ENCODE measurements at regions not wholly inside any gene's neighbourhood (a gene's known extent, or its start where the extent isn't known, plus 50 kb on each side); places are given as distances from the start of the nearest gene placed in this dataset.

DNA sequence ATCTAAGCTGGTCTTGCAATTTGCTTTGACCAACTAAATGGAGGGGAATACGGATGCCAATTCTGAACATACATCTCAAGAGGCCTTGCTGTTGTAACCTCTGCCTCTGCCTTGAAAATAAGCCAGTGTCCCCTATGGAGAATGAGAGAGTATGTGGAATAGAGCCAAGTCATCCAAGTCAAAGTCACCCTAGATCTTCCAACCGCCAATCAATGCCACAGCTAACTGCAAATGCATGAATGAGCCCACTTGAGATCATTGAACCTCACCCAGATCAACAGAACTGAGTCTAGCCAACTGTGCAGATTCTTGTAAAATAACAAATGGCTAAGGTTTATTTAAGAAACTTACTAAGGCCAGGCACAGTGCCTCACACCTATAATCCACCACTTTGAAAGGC is 139.8 kb upstream of the TANK start:
- DNase-seq (ENCODE audit: low read depth), result no peak

DNA sequence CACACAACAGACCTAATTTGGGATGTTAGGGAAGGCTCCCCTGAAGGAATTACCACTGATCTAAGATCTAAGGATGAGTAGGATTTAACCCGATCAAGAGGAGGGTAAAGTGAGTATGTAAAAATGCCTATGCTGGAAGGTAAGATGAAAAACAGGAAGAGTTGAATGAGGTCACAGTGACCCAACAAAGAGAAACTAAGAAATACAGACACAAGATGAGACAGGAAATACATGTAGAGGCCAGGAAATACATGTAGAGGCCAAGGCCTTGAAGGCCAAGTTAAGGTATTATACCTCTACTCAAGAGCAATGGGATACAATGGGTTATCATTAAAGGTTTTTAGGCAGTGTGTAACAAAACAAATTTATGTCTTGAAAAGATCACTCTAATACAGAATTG is 131.6 kb upstream of the TANK start:
- no peak for DNase-seq (ENCODE audit: low read depth)

DNA sequence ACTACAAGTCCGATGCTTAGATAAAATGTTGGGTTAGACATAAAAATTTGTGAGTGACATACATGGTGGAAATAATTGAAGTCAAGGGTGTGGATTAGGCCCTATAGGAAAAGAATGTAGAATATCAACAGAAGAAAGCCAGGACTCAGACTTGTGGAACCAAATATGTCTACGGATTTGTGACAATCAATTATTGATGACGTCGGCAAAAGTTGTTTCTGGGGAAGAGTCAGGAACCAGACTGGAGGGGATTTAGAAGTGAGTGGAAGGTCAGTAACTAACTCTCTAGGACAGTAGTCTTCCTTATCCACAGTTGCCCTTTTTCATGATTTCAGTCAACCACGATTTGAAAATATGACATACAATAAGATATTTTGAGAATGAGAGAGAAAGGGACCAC is 130.9 kb upstream of the TANK start:
- no peak for DNase-seq (ENCODE audit: low read depth)

DNA sequence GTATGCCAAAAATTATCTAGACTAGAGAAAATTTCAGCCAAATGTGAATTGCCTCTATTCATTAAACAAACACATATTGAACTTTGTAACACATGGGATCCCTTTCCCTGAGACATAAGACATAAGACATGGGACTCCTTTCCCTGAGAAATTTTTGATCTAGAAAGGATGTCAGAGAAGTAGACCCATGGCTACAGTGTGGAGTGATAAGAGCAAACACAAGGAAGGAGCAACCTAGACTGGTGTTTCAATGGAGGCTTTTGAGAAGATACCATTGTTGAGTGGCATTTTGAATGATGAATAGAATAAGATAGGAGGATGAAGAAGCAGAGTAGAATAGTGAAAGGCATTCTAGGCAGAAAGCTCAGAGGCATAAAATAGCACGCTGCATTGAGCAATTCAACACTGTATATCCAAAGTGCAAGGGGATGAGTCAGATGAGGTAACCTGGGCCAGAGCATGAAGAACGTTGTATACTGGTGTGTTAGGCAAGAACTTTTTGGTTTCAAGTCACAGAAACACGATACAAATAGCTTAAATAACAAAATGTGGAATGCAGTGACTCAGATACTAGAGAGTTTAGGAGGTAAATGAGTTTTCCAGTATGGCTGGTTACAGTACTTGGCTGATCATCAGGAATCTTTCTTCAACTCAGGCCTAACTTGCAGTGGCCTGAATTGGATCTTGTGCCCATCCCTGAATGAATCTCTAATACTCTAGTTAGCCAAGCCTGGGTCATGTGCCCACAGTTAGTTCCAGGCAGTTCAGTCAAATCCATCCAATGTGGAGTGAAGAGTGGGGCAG is 129.8 kb upstream of the TANK start:
- peak; percentile 100 for DNase-seq (ENCODE audit: low read depth)

DNA sequence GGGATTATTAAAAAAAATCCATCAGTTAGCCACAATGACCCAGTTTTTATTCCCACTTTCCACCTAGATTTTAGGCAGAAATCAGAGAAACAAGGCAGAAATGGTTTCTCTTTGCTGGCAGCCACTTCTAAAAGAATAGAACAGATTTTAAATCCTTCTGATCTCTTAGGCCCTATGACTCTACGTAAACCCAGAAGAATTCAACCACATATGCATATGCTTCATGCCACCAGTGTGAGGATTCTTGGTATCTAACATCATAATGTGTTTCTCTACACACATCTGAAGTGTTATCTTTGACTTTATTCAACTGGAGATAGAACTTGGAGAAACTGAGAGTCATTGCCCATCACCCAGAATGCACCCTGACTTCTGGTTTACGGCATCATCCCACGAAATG is 128.7 kb upstream of the TANK start:
- no peak for DNase-seq (ENCODE audit: low read depth)

DNA sequence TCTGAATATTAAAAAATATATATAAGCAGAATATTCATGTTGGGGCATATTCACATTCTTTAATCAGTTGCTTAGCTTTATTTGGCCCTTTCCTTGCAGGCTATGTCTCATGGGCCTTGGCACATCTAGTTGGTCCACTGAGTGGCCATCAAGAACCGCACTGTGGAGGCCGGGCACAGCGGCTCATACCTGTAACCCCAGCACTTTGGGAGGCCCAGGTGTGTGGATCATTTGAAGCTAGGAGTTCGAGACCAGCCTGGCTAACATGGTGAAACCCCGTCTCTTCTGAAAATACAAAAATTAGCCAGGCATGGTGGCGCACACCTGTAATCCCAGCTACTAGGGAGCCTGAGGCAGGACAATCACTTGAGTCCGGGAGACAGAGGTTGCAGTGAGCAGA is 127.6 kb upstream of the TANK start:
- no peak for DNase-seq (ENCODE audit: low read depth)

DNA sequence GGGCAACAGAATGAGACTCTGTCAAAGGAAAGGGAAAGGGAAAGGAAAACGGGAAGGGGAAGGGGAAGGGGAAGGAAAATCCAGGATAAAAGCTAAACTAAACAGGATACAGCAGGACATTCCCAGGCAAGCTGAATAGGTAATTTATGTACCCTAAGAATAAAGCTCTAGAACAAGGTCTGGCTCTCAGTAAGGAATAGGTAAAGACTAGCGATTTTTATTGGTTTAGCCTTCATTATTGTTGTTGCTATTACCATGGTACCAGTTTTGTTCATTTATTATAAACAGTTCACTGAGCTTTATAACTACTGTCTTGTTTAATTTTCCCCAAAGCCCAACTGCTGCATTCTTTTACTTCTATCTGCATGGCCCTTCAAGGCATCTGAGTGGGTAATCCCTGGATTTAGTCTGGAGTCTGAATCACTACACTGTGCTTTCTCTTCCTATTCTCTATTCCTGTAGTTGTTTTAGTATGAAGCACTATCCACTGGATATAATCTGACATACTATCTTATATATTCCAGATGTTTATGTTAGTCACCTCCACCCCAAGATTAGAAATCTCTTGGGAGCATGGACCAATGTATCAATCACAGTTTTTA is 127.1 kb upstream of the TANK start:
- peak; percentile 44 for DNase-seq (ENCODE audit: low read depth)

DNA sequence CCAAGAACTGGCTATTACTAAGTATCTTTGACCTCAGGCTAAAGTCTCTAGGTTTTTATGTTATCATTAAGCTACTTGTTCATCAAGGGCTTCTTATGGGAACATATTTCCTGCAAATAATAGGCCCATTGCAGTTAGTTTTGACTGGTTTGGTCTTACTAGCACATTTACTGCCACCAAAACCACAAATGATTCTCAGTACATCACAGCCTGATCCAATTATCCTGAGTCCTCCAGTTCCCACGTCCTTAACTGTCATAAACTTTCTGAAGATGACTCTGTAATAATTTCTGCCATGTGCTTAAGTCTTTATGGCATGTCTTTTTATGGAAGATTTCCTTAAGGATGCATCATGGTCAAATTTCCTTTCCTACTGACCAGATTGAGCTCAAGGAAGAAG is 123.3 kb upstream of the TANK start:
- no peak for DNase-seq (ENCODE audit: low read depth)

DNA sequence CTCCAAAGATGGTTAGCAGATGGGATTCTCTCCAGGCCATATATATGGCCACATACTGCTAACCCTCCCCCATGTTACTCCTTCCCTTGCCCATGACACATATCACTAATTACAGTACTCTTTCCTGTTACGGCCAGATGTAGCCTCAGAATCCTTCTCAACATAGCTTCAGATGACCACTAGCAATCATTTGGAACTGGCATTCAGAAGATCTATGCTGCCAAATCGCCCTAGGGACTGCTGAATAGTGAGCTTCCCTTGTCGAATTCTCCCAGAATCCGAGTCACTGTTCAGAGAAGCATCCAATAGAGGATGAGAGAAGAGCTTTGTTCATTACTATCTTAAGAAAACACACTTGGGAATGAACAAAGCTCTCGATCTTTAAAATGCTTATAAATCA is 121.2 kb upstream of the TANK start:
- no peak for DNase-seq (ENCODE audit: low read depth)

DNA sequence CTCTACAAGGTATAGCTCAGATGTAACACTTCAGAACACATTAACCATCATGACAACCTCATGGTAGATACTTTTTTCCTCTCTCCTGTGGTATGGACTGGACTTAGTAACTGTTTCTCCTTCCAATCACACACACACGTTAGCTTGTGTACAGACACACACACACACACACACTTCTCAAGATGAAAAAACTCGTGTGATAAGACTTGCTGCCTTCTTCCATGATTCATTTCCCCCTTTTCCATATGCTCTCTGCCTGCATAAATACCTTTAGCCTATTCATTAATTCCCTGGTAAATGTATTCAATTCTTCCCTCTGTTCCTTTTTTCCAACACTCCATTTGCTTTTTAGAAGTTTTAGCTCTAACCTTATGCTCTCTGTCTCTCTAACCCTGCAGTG is 118.9 kb upstream of the TANK start:
- DNase-seq (ENCODE audit: low read depth), result no peak

DNA sequence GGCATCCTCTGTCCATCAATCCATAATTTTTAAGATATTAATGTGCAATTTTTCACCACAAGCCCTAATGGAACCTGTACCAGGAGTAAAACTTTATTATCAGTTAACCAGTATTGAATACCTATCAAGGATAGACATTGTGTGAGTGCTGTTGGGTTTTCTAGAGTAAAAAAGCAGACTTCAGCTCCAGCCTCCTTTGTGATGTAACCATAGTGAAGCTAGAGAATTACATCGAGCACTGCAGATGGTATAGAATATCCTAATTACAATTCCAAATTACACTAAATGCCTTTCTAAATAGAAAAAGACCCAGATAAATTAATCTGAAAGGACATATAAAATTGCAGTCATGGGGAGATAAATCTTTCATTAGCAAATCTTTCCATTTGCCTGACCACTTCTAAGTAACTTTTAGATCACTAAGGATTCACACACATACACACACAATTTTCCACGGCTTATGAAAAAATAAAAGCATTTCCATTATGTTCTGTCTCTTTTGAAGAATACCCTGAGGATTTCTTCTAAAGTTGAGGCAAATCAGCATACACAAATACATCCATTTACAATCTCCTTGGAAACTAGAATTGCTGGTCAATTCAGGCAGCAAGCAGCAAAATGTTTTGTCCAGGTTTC is 117.1 kb upstream of the TANK start:
- DNase-seq (ENCODE audit: low read depth), result no peak

DNA sequence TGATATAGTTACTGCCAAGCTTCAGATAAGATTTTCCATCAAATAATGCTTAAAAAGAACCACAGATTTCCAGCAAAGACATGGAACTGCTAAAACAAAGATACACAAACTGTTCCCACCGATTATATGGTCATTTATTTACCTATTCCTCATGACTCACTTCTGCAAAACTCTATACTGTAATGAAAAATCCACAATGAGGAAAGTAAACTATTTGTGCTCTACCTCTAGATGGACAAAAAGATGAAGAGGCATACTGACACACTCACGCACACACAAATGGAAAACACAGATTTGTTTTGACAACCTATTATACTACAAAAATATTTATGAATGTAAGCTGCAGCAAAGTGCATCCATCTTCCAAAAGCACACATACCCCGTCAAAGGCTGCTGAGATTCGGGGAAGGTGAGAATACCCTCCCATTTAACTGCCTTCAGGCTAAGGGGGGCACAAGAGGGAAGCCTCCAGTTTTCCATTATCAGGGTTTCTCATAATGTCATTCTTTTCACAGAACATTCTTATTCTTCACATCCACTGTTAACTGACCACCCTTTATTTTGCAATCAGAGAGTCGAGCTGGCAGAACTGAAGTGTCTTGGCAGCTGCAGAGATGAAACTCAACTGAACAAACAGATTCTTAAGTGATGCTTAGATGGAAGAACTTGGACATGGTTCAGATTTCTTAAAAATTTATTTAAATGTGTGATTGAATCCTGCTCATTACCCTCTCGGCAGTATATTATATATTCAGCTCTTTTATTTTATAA is 115.9 kb upstream of the TANK start:
- DNase-seq (ENCODE audit: low read depth), result no peak

DNA sequence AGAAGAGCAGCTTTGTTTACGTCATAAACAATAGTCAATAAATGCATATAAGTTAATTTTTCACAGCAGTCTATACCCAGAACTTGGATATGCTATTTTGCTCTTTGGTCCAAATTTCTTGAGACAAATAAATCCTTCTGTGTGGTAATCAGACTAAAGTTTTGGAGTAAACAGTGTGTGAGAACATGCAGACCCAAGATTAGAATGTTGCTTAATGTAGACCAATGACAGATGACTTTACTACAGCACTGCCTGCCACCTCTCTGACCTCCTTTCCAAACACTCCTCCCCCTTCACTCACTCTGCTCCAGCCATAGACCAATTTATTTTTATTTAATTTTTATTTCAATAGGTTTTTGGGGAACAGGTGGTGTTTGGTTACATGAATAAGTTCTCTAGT is 115.3 kb upstream of the TANK start:
- no peak for DNase-seq (ENCODE audit: low read depth)

DNA sequence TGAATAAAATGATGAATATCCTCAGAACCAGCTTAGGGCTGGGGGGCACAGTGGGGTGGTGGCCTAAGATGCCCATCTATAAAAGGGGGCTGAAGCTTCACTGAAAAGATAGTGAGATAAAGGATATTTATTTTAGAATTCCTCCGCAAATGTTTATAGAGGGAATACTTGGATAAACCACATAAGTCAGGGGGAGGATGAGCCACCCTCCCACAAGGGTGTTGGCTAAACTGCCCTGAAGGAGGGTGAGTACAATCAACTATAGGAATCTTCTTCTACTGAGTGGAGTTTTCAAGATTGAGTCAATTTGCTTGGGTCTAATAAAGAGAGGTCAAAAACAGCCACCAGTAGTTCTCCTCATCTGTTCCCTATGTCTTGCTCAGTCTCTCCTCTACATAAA is 114.5 kb upstream of the TANK start:
- no peak for DNase-seq (ENCODE audit: low read depth)

DNA sequence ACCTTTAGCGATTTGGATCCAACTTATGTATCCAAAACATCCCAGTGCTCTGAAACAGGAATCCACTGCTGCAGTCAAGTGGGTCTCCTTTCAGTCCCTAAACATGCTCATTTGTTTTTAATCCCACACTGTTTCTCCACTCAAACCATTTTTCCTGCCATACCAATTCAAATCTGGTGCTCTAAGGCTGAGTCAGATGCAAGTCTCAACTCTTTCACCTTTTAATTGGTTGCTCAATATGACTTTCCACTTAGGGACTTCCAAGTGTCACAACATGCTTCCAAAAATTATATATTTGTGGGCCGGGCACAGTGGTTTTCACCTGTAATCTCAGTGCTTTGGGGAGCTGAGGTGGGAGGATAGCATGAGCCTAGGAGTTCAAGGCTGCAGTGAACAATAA is 113.4 kb upstream of the TANK start:
- no peak for DNase-seq (ENCODE audit: low read depth)

DNA sequence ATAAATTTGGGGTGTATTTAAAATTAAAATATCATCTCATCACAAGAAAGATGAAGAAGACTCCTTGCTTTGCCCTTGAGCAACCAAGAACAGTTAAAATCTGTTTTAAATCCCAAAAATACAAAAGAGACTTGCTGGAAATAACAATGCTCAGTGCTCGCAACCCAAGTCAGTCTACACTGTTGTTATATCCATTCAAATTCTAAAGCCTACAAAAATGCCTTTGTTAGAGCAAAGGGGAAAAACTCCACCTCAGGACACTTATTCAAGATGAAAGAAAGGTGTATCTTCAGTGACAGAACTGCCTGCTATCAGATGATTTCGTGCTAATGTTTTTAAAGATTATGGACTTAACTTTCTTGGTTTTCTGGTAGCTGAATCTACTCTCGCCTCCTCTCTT is 111.9 kb upstream of the TANK start:
- no peak for DNase-seq (ENCODE audit: low read depth)

DNA sequence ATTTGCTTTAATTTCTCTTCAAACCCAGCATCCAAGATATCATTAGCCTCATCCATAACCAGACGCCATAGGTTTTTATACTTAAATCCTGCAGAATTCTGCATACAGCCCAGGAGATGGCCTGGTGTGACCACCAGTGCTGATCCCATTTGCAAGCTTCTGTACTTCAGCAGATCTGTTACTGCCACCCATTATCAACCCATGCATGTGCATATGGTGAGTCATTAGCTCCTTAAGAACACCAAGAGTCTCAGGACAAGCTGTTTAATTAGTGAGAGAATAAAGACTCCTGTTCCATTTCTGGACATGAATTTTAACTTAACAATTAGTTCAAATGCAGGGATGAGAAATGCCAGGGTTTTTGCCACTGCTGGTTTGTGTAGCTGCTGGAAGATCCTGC is 110.7 kb upstream of the TANK start:
- peak; percentile 53 for DNase-seq (ENCODE audit: low read depth)

DNA sequence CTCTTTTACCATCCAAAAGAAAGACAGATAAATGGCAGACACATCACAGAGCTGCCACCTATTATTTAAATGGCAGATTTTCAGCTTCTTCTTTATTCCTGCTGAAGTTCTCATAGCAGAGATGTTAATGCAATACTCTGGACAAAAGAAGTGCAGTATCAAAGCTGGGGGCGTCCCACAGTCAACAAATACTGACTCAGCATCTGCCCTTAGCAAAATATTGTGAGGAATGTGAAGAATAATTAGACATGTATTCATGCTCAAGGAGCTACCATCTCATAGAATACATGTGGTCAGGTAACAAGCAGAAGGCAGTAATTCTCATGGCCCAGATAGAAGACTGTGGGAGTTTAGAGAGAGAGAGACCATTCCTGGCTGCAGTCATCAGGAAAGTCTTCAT is 108.0 kb upstream of the TANK start:
- DNase-seq (ENCODE audit: low read depth), result peak; percentile 15

DNA sequence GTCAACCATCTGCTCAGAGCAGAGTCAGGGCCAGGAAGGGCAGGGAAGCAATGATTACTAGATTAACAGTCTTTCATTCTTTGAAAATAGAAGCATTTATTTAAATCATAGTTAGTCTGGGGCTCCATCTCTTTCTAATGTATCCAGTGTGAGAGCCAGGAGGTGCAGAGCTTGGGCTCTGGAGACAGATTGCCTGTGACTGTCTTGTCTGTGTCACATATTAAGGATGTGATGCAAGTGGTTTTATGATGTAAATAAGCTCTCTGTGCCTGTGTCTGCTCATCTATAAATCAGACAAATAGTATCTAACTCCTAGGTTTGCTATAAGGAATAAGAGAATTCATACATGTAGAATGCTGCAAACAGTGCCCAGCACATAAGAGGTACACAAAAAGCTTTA is 104.9 kb upstream of the TANK start:
- no peak for DNase-seq (ENCODE audit: low read depth)

DNA sequence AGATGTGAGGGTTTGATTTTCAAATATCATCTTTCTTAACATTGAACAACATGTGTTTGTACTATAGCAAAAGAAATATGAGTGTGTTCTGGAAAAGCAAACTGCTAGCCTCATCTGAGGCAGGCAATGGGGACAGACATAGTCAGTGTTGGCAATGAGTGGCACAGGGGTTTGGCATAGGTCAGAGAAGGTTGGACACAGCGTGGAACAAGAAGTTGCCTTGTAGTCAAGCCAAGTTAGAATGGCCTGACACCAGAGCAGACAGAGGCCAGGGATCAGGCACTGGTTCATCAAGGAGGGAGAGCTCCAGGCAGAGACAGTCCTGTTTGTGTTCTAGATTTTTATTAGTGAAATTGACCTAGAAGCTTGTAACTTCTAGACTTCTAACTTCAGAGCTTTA is 100.8 kb upstream of the TANK start:
- no peak for DNase-seq (ENCODE audit: low read depth)

DNA sequence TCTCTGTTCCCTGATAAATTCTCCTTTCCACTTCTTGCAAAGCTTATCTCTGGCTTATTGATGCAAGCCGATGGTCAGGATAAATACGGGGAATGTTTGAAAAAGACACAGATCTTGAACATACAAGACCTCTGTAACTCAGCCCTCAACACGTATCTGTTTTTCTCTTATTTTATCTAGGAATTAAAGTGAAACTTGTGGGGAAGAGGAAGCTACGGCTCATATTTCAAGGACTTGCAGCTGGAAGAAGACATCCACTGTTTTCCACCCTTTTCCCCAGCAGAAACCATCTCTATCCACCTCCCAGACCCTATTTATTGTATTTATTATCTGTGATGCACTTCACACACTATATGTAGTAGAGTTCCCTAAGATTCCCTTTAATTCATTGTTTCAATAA is 98.4 kb upstream of the TANK start:
- no peak for DNase-seq (ENCODE audit: low read depth)

DNA sequence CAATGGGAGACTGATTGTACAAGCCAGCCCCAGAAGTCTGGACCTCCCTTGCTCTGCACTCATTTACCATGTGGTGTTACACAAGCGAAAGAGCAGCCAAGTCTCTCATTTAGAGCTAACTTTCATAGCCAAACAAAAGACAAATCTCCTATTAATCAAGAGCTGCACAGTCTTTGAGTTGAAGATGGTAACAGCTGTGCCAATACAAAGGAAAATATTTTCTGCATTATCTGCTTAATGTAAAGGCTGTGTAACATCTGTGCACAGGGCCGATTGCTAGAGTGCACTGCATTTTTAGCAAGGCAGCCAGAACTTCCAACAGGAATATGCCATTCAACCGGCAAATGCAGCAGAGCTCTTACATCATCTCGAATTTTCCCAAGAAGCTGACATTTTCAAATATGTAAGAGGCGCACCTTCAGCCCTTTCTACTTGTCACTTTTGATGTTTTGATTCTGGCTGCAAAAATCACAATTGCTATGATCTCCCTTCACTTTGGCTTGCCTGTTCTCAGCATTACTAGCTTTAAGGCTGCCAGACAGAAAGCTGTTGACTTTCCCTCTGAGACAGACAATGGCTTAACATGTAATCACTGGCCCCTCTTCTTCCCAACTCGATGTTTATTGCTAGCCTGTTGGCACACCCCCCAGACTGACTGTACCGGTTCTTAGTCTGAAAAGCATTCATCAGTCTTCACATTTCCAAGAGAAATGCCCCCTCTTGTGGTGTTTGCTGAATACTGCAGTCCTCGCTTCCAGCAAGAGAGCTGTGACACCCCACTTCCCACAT is 96.9 kb upstream of the TANK start:
- peak; percentile 83 for DNase-seq (ENCODE audit: low read depth)

Data from renal cortical epithelial cell (primary cell).